HepG2 (cell line): ENCODE measurements at regions not wholly inside any gene's neighbourhood (a gene's known extent, or its start where the extent isn't known, plus 50 kb on each side); places are given as distances from the start of the nearest gene placed in this dataset.
A peak's percentile ranks its signal among the peaks of the same experiment; 100 is the strongest.

Experiments
- ETV6 ChIP-seq: sonication (generic); formaldehyde crosslinking; conservative IDR thresholded peaks from 2 replicates; pipeline ENCODE4 v1.4.0; 2020; ENCODE audit warnings: missing genetic modification reagents
- FOSL1 ChIP-seq: sonication (generic); formaldehyde crosslinking; IDR thresholded peaks from 2 replicates; pipeline ENCODE4 v1.9.0; 2021; ENCODE audit warnings: missing genetic modification reagents, borderline replicate concordance
- FOXM1 ChIP-seq: sonication (generic); formaldehyde crosslinking; IDR thresholded peaks from 2 replicates; pipeline ENCODE4 v1.5.0; 2020; ENCODE audit warnings: missing genetic modification reagents
- MED13 ChIP-seq: sonication (generic); formaldehyde crosslinking; IDR thresholded peaks from 2 replicates; pipeline ENCODE4 v1.5.0; 2020; ENCODE audit warnings: missing genetic modification reagents
- NR3C1 ChIP-seq: sonication (generic); formaldehyde crosslinking; IDR thresholded peaks from 2 replicates; pipeline ENCODE4 v1.4.0; 2020; ENCODE audit warnings: missing genetic modification reagents
- POLR2G ChIP-seq: fragments of 200-400 bp; formaldehyde crosslinking; IDR thresholded peaks from 2 replicates; pipeline ENCODE4 v1.6.1; 2018; ENCODE audit warnings: mild to moderate bottlenecking, low read depth, low read length, moderate library complexity
- STAT5B ChIP-seq: sonication (generic); formaldehyde crosslinking; IDR thresholded peaks from 2 replicates; pipeline ENCODE4 v1.4.0; 2020; ENCODE audit warnings: missing genetic modification reagents
- ZBTB20 ChIP-seq: sonication (generic); formaldehyde crosslinking; IDR thresholded peaks from 2 replicates; pipeline ENCODE4 v1.8.1; 2023; ENCODE audit warnings: missing genetic modification reagents, low read depth, mild to moderate bottlenecking, borderline replicate concordance
- ZNF607 ChIP-seq: sonication (generic); formaldehyde crosslinking; IDR thresholded peaks from 2 replicates; pipeline ENCODE4 v1.5.1; 2020; ENCODE audit warnings: missing genetic modification reagents, mild to moderate bottlenecking, borderline replicate concordance
- ZNF652 ChIP-seq: IDR thresholded peaks from 2 replicates; pipeline ENCODE4 v1.6.1; 2016; ENCODE audit warnings: low read depth, borderline replicate concordance
- ZNF672 ChIP-seq: sonication (generic); formaldehyde crosslinking; IDR thresholded peaks from 2 replicates; pipeline ENCODE4 v1.8.1; 2022; ENCODE audit warnings: missing genetic modification reagents
- ZNF724P ChIP-seq: sonication (generic); formaldehyde crosslinking; IDR thresholded peaks from 2 replicates; pipeline ENCODE4 v1.8.0; 2022; ENCODE audit warnings: missing genetic modification reagents, borderline replicate concordance
- ZSCAN20 ChIP-seq: sonication (generic); formaldehyde crosslinking; IDR thresholded peaks from 2 replicates; pipeline ENCODE4 v1.4.0; 2020; ENCODE audit warnings: missing genetic modification reagents, mild to moderate bottlenecking, borderline replicate concordance
- ZSCAN31 ChIP-seq: sonication (generic); formaldehyde crosslinking; IDR thresholded peaks from 2 replicates; pipeline ENCODE4 v1.5.0; 2020; ENCODE audit warnings: low read depth, mild to moderate bottlenecking, missing genetic modification reagents
- TF ChIP-seq, protein P1 (sequence below): IDR thresholded peaks from 2 replicates; pipeline ENCODE4 v1.6.1; 2016; ENCODE audit warnings: missing compliant biosample characterization, missing genetic modification reagents, borderline replicate concordance
- TF ChIP-seq, protein P2 (sequence below): sonication (generic); formaldehyde crosslinking; IDR thresholded peaks from 2 replicates; pipeline ENCODE4 v1.4.0; 2020; ENCODE audit warnings: mild to moderate bottlenecking, missing genetic modification reagents

DNA sequence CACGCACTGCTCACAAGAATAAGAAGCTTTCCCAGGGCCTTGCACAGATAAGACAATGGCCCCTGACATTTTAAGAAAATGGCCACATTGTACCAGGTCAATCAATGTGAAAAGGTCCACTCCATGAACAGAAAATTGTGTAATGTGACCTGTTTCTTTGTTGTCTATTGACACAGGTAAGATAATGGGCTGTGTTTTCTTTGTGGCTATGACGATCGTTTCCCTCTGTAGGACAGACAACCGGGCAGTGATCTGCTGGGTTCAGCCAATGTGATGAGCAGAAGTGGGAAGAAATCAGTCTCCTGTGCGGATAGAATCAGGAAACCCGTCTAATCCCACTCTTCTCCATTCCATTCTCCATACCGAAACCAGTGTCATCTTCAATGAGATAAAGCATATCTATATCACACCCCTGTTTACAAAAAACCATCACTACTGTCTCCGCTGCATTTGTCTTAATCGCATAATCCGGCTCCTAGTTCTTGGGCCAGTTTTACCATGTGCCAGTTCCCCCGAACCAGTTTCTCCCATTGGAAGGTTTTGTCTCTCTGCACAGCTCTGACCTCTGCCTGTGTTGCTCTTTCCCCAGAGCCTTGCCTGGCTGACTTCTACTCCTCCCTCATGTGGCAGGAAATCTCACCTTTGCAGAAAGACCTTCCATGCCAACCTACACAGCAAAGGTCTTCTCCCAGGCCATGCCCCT, 66.9 kb upstream of the ATF7IP2 start (continued):
- TF ChIP-seq ZNF652 (CRISPR knock-in tag) (no peak), ZSCAN20 (no peak), ZBTB20 (CRISPR knock-in tag) (0 out of 2 replicates have a peak, but pooled peaks have one; percentile 52), FOSL1 (CRISPR knock-in tag) (no peak), NR3C1 (no peak), ZNF724P (CRISPR knock-in tag) (no peak), ETV6 (CRISPR knock-in tag) (no peak), MED13 (CRISPR knock-in tag) (peak; percentile 38; the same call in 1 of the 2 replicates), POLR2G (no peak), ZSCAN31 (CRISPR knock-in tag) (peak; percentile 46), FOXM1 (CRISPR knock-in tag) (no peak), STAT5B (CRISPR knock-in tag) (no peak), ZNF672 (no peak), ZNF607 (CRISPR knock-in tag) (no peak)
- TF ChIP-seq, protein P1, sequence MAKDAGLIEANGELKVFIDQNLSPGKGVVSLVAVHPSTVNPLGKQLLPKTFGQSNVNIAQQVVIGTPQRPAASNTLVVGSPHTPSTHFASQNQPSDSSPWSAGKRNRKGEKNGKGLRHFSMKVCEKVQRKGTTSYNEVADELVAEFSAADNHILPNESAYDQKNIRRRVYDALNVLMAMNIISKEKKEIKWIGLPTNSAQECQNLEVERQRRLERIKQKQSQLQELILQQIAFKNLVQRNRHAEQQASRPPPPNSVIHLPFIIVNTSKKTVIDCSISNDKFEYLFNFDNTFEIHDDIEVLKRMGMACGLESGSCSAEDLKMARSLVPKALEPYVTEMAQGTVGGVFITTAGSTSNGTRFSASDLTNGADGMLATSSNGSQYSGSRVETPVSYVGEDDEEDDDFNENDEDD (CRISPR knock-in tag) = no peak
- TF ChIP-seq, protein P2, sequence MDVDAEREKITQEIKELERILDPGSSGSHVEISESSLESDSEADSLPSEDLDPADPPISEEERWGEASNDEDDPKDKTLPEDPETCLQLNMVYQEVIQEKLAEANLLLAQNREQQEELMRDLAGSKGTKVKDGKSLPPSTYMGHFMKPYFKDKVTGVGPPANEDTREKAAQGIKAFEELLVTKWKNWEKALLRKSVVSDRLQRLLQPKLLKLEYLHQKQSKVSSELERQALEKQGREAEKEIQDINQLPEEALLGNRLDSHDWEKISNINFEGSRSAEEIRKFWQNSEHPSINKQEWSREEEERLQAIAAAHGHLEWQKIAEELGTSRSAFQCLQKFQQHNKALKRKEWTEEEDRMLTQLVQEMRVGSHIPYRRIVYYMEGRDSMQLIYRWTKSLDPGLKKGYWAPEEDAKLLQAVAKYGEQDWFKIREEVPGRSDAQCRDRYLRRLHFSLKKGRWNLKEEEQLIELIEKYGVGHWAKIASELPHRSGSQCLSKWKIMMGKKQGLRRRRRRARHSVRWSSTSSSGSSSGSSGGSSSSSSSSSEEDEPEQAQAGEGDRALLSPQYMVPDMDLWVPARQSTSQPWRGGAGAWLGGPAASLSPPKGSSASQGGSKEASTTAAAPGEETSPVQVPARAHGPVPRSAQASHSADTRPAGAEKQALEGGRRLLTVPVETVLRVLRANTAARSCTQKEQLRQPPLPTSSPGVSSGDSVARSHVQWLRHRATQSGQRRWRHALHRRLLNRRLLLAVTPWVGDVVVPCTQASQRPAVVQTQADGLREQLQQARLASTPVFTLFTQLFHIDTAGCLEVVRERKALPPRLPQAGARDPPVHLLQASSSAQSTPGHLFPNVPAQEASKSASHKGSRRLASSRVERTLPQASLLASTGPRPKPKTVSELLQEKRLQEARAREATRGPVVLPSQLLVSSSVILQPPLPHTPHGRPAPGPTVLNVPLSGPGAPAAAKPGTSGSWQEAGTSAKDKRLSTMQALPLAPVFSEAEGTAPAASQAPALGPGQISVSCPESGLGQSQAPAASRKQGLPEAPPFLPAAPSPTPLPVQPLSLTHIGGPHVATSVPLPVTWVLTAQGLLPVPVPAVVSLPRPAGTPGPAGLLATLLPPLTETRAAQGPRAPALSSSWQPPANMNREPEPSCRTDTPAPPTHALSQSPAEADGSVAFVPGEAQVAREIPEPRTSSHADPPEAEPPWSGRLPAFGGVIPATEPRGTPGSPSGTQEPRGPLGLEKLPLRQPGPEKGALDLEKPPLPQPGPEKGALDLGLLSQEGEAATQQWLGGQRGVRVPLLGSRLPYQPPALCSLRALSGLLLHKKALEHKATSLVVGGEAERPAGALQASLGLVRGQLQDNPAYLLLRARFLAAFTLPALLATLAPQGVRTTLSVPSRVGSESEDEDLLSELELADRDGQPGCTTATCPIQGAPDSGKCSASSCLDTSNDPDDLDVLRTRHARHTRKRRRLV (CRISPR knock-in tag) = peak; percentile 33; the same call in 1 of the 2 replicates
